Neural cell (in vitro differentiated cells): ENCODE measurements at regions not wholly inside any gene's neighbourhood (a gene's known extent, or its start where the extent isn't known, plus 50 kb on each side); places are given as distances from the start of the nearest gene placed in this dataset.

ENCODE experiments used
- CTCF ChIP-seq: fragments of 450-650 bp; IDR thresholded peaks from 2 replicates; pipeline ENCODE4 v1.5.1; 2014; ENCODE audit warnings: antibody characterized with exemption, mild to moderate bottlenecking, moderate library complexity; ENCODE audit not compliant: poor library complexity, severe bottlenecking
- TF ChIP-seq, protein P1 (sequence below): IDR thresholded peaks from 2 replicates; pipeline ENCODE4 v1.6.1; 2012; ENCODE audit warnings: borderline replicate concordance

DNA sequence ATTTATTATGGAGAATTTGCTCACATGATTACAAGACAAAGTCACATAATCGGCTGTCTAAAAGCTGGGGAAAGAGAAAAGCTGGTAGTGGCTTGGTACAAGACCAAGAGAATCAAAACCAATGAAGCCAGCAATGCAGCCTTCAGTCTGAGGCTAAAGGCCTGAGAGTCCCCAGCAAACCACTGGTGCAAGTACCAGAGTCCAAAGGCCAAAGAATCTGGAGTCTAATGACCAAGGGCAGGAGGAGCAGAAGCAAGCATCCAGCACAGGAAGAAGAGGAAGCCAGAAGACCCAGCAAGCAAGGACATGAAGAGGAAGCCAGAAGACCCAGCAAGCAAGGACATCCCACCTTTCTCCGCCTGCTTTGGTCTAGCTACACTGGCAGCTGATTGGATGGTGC lies 250.6 kb upstream of the SALL1 start:
- TF ChIP-seq, protein P1, sequence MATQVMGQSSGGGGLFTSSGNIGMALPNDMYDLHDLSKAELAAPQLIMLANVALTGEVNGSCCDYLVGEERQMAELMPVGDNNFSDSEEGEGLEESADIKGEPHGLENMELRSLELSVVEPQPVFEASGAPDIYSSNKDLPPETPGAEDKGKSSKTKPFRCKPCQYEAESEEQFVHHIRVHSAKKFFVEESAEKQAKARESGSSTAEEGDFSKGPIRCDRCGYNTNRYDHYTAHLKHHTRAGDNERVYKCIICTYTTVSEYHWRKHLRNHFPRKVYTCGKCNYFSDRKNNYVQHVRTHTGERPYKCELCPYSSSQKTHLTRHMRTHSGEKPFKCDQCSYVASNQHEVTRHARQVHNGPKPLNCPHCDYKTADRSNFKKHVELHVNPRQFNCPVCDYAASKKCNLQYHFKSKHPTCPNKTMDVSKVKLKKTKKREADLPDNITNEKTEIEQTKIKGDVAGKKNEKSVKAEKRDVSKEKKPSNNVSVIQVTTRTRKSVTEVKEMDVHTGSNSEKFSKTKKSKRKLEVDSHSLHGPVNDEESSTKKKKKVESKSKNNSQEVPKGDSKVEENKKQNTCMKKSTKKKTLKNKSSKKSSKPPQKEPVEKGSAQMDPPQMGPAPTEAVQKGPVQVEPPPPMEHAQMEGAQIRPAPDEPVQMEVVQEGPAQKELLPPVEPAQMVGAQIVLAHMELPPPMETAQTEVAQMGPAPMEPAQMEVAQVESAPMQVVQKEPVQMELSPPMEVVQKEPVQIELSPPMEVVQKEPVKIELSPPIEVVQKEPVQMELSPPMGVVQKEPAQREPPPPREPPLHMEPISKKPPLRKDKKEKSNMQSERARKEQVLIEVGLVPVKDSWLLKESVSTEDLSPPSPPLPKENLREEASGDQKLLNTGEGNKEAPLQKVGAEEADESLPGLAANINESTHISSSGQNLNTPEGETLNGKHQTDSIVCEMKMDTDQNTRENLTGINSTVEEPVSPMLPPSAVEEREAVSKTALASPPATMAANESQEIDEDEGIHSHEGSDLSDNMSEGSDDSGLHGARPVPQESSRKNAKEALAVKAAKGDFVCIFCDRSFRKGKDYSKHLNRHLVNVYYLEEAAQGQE = no peak
- no peak for TF ChIP-seq CTCF
